Heart left ventricle (tissue), 16 donors: ENCODE measurements at regions not wholly inside any gene's neighbourhood (a gene's known extent, or its start where the extent isn't known, plus 50 kb on each side); places are given as distances from the start of the nearest gene placed in this dataset.
A peak's percentile ranks its signal among the peaks of the same experiment; 100 is the strongest.

Experiments used
- ATAC-seq, 4 donors: fragments of 200-7000 bp; cut with Tn5 transposase; one replicate each; pipeline ENCODE4 v1.9.1; 2020 to 2022; ENCODE audit warnings: moderate library complexity in 4 of 4, mild to moderate bottlenecking in 3 of 4, moderate number of reproducible peaks in 1 of 4
- DNase-seq, 5 donors: peaks; one replicate each; pipeline ENCODE4 v3.0.0-alpha.2; 2020
- H3K27ac ChIP-seq, 12 donors: fragments of 200-600 bp; sonication (generic) in 4 of 12; one replicate each; pipeline versions ENCODE4 v1.5.0 to v1.8.0; 2016 to 2022; ENCODE audit warnings: mild to moderate bottlenecking in 2 of 12
- H3K27me3 ChIP-seq, 9 donors: fragments of 200-600 bp; sonication (generic) in 2 of 9; one replicate each; pipeline versions ENCODE4 v1.5.1 to v1.8.0; 2016 to 2022; ENCODE audit warnings: mild to moderate bottlenecking in 3 of 9
- H3K36me3 ChIP-seq, 9 donors: fragments of 200-600 bp; sonication (generic) in 2 of 9; one replicate each; pipeline versions ENCODE4 v1.5.0 to v1.8.0; 2018 to 2022; ENCODE audit warnings: mild to moderate bottlenecking in 2 of 9
- H3K4me1 ChIP-seq, 12 donors: fragments of 200-600 bp; sonication (generic) in 4 of 12; one replicate each; pipeline versions ENCODE4 v1.5.0 to v1.8.0; 2016 to 2022; ENCODE audit warnings: mild to moderate bottlenecking in 3 of 12
- H3K4me3 ChIP-seq, 12 donors: fragments of 200-600 bp; sonication (generic) in 4 of 12; one replicate each; pipeline versions ENCODE4 v1.5.0 to v1.8.0; 2017 to 2022; ENCODE audit warnings: mild to moderate bottlenecking in 9 of 12, moderate library complexity in 4 of 12
- H3K9me3 ChIP-seq, 12 donors: fragments of 200-600 bp; sonication (generic) in 4 of 12; one replicate each; pipeline versions ENCODE4 v1.5.0 to v1.8.0; 2016 to 2022; ENCODE audit warnings: mild to moderate bottlenecking in 1 of 12
- POLR2A ChIP-seq, 2 donors: fragments of 450-650 bp; IDR thresholded peaks; one replicate each; pipeline ENCODE4 v1.6.1; 2017; ENCODE audit warnings: antibody characterized with exemption in 2 of 2, mild to moderate bottlenecking in 2 of 2, moderate library complexity in 2 of 2
- WGBS, 4 donors: extraction: QIAGEN DNeasy Blood & Tissue Kit in 2 of 4; methylation state at CpG; one replicate each; pipeline versions ENCODE4 v1.1.5 to v1.1.7; 2013 to 2018; 5-methylcytosine and 5-hydroxymethylcytosine counted together
- intact Hi-C, 10 donors: fragments of 100-400 bp; cut with DNase I; formaldehyde crosslinking; loops; one replicate each; pipeline versions ENCODE4 v1.11.1 to v1.14.2; 2022
- TF ChIP-seq, protein P1 (sequence below), 12 donors: fragments of 200-600 bp; sonication (generic) in 4 of 12; IDR thresholded peaks; one replicate each; pipeline versions ENCODE4 v1.5.0 to v1.8.0; 2018 to 2022; ENCODE audit warnings: antibody characterized with exemption in 12 of 12, mild to moderate bottlenecking in 5 of 12
- donor health status: ischemic (EF 13 %, LVEDD 7.1; RV severe dilation, severe dysfunction).
- donor health status: healthy with polysubstance abuse.
- donor health status: DM: no; HTN: yes; CAD: no.
- donor health status: DM: no; HTN: no; CAD: no.
- donor health status: ischemic (EF 25% LVEDD 6.9; RV normal size, moderate dysfunction).
- donor health status: ischemic (EF 25% LVEDD 5.7; RV mildly dilated, moderate dysfunction).
- donor health status: healthy.
- donor health status: DM: yes; HTN: yes; CAD: no.
- donor health status: ischemic (EF 35%, LVEDD 5.7; RV mildly dilated, moderate dysfunction).
- donor health status: nonischemic (EF 11% LVEDD 7.7; RV severe dilation, severe dysfunction).
- donor health status: DM: yes; HTN: yes; CAD: no.
- donor health status: PGD.
- donor health status: ischemic (EF 29% LVEDD 5.4; RV normal size, mild dysfunction).
- donor health status: nonischemic (EF 23%, LVEDD 6.1; RV moderate dilation, normal function).

DNA sequence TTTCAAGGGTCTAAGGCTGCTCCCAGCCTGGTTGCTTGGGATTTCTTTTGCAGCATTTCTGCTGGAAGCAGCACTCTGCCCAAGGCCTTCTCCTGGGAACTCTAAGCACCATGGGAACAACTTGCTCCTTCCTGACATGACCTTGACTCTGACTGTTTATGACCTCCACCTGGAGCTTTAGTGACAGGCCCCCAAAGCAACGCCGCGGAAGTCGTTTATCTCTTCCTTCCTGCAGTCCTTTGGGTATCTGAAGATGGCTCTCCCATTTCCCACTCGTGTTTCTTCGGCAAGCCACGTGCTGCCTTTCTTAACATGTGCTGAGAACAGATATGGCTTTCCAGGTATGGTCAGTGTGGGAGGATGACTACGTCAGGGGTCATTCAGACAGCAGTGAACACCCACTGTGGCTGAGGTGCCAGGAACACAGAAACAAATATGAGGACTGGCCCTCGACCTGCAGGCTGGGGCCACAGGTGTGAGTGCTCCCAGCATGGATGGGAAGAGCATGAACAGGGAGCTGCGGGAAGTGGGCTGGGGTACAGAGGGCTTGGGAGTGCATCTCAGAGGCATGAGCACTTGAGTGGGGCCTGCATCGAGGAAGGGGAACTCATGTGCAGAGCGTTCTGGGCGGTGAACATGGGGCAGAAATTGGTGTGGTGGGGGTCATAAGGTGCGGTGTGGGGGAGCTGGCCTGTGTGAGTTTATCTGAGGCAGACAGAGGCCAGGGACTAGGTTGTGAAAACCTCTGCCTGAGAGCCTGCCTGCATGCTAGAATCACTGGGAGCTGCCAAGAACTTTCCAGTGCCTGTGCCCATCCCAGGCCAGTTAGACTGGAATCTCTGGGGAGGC is 140.5 kb downstream of the TSN start:
- ATAC-seq (no peak), DNase-seq (no peak)
- no peak overlapping the region for H3K4me3 ChIP-seq
- H3K36me3 ChIP-seq: no peaks in the 10 kb centered on the region
- peaks cover 0 to 6% (median 0%) of the 10 kb centered on the region in 12 donors for H3K4me1 ChIP-seq
- no peaks in the 10 kb centered on the region for H3K27me3 ChIP-seq
- intact Hi-C loops: no loop called here
- H3K9me3 ChIP-seq: no peaks in the 10 kb centered on the region
- no peak overlapping the region for H3K27ac ChIP-seq
- WGBS, 4 donors: 57 to 75% (median 68%) methylated on average over 14 of the region's 14 CpGs
- TF ChIP-seq, protein P1, sequence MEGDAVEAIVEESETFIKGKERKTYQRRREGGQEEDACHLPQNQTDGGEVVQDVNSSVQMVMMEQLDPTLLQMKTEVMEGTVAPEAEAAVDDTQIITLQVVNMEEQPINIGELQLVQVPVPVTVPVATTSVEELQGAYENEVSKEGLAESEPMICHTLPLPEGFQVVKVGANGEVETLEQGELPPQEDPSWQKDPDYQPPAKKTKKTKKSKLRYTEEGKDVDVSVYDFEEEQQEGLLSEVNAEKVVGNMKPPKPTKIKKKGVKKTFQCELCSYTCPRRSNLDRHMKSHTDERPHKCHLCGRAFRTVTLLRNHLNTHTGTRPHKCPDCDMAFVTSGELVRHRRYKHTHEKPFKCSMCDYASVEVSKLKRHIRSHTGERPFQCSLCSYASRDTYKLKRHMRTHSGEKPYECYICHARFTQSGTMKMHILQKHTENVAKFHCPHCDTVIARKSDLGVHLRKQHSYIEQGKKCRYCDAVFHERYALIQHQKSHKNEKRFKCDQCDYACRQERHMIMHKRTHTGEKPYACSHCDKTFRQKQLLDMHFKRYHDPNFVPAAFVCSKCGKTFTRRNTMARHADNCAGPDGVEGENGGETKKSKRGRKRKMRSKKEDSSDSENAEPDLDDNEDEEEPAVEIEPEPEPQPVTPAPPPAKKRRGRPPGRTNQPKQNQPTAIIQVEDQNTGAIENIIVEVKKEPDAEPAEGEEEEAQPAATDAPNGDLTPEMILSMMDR (IDR thresholded peaks at IDR 0.05): no peak
- no peak for TF ChIP-seq POLR2A (IDR thresholded peaks at IDR 0.05)

DNA sequence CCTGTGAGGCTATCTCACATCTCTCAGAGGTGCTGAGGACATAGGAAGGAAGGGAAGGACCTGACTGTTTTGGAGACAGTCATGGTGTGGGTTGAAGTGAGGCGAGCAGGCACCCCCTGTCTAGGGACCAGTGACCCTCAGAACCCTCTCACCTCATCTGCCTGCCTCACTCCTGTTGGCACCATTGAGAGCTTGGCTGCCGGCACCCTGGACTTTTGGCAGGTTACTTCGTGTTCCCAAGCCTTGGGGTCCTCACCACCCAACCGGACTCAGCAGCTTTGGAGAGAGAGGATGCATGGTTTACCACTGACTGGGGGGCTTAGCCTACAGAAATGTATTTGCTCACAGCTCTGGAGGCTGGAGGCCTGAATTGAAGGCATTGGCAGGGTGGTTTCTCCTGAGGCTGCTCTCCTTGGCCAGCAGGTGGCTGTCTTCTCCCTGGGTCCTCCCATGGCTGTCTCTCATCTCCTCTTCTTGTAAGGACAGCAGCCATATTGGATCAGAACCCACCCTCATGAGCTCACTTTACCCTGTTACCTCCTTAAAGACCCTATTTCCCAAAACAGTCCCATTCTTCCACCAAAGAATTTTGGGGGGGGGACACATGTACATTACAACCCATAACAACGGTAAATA is 142.0 kb downstream of the TSN start:
- Histone ChIP-seq H3K27me3 (no peaks in the 10 kb centered on the region), H3K36me3 (no peaks in the 10 kb centered on the region), H3K9me3 (no peaks in the 10 kb centered on the region), H3K27ac (no peak overlapping the region), H3K4me1 (peaks cover 0 to 6% (median 0%) of the 10 kb centered on the region in 12 donors), H3K4me3 (no peak overlapping the region)
- intact Hi-C loops: no loop called here
- ATAC-seq (peak in 1 of 4 donors; percentile 33), DNase-seq (no peak)
- 93 to 96% (median 95%) methylated on average over 5 of the region's 5 CpGs for WGBS, 4 donors
- no peak for TF ChIP-seq POLR2A (IDR thresholded peaks at IDR 0.05)
- TF ChIP-seq, protein P1 (IDR thresholded peaks at IDR 0.05): peak in 3 of 12 donors; percentile 12 to 24 (median 21)

DNA sequence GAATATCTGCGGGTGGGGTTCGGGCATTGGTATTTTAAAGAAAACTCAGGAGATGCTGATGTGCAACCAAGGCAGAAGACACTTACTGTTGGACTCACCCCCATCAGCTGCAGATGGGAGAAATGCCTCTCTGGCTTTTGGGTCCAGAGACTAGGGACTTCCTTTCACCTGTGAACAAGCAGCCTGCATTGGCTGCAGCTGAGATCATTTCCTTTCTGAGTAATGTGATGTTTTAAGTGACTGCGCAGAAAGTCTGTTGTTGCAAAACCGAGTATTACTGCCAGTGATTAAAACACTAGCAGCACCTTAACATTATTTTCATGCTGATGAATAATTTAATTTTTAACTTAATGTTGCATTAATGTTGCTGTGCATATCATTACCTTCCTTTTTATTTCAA is 143.0 kb downstream of the TSN start:
- peaks cover 0 to 6% (median 0%) of the 10 kb centered on the region in 12 donors for H3K4me1 ChIP-seq
- WGBS, 4 donors: 58 to 78% (median 70%) methylated on average over 4 of the region's 4 CpGs
- H3K9me3 ChIP-seq: no peaks in the 10 kb centered on the region

GRCh38 chr2:121900391-121900790 is 144.9 kb downstream of the TSN start:
- intact Hi-C loops: no loop called here
- H3K27ac ChIP-seq: no peak overlapping the region
- no peaks in the 10 kb centered on the region for H3K27me3 ChIP-seq
- H3K4me3 ChIP-seq: no peak overlapping the region
- TF ChIP-seq, protein P1 (IDR thresholded peaks at IDR 0.05): no peak
- TF ChIP-seq POLR2A (IDR thresholded peaks at IDR 0.05): no peak
- H3K4me1 ChIP-seq: peaks cover 0 to 6% (median 0%) of the 10 kb centered on the region in 12 donors
- no peaks in the 10 kb centered on the region for H3K36me3 ChIP-seq
- ATAC-seq (no peak), DNase-seq (no peak)
- WGBS, 4 donors: 92 to 95% (median 93%) methylated on average over 8 of the region's 8 CpGs
- no peaks in the 10 kb centered on the region for H3K9me3 ChIP-seq

More for the DNA sequence above, 143.0 kb downstream of the TSN start:
- intact Hi-C loops: no loop called here
- ATAC-seq (peak in 2 of 4 donors; percentile 29 to 49), DNase-seq (no peak)
- H3K4me3 ChIP-seq: no peak overlapping the region
- no peak for TF ChIP-seq POLR2A (IDR thresholded peaks at IDR 0.05)
- TF ChIP-seq, protein P1 (IDR thresholded peaks at IDR 0.05): no peak
- peak overlapping the region in 1 of 12 donors; percentile 37 for H3K27ac ChIP-seq
- H3K27me3 ChIP-seq: no peaks in the 10 kb centered on the region
- no peaks in the 10 kb centered on the region for H3K36me3 ChIP-seq
